K562 (cell line): ENCODE measurements at regions not wholly inside any gene's neighbourhood (a gene's known extent, or its start where the extent isn't known, plus 50 kb on each side); places are given as distances from the start of the nearest gene placed in this dataset.

Source experiments
- ATAC-seq: fragments of 200-7000 bp; cut with Tn5 transposase; 3 replicates; pipeline ENCODE4 v1.9.1; 2020; ENCODE audit warnings: moderate library complexity
- BruUV-seq: library from RNA; stranded (reverse); fragments of 400-500 nt; replicated peaks from 2 replicates; lab custom pipeline; 2021; lab: Mats Ljungman, UMichigan
- CTCF ChIA-PET: fragments of 300-600 bp; formaldehyde crosslinking; extraction: SDS; loops from one replicate; lab custom pipeline; 2021; ENCODE audit warnings: low intra/inter-chr PET ratio; lab: Yijun Ruan, JAX
- POLR2A ChIA-PET: fragments of 300-600, 350-650 bp; sonication (Branson Sonifier 250); formaldehyde crosslinking; extraction: SDS; loops from one replicate; lab custom pipeline; 2021; ENCODE audit warnings: antibody characterized with exemption, inconsistent platforms; lab: Yijun Ruan, JAX
- DNase-seq, 4 experiments: peaks; one replicate each; pipeline versions ENCODE4 v3.0.0 to v3.0.0-alpha.2; 2011 to 2018; ENCODE audit warnings: low spot score in 3 of 4, mixed read lengths in 3 of 4; ENCODE audit errors: extremely low read depth in 1 of 4
- FAIRE-seq: peaks from 2 replicates; lab custom pipeline; 2011; peaks lifted over from hg19 to GRCh38; lab: Jason Lieb, UNC
- H2AFZ ChIP-seq: 2 replicates; pipeline ENCODE4 v1.6.0; 2011; ENCODE audit warnings: low read depth, low read length, control low read depth, inconsistent platforms
- H3K27ac ChIP-seq: fragments of 200-600 bp; 3 replicates; pipeline ENCODE4 v1.8.0; 2011; ENCODE audit warnings: low read depth, mild to moderate bottlenecking, control low read depth, inconsistent platforms, low read length, moderate library complexity, mixed read lengths; ENCODE audit errors: extremely low read depth
- H3K27me3 ChIP-seq, 2 experiments: fragments of 300-600 bp in 1 of 2; 2 replicates in 1 of 2; 3 replicates in 1 of 2; pipeline versions ENCODE4 v1.6.0 to v1.8.0; 2011; ENCODE audit warnings: inconsistent platforms in 2 of 2, low read length in 2 of 2, mild to moderate bottlenecking in 1 of 2, mixed read lengths in 1 of 2, moderate library complexity in 1 of 2; ENCODE audit not compliant: control insufficient read depth in 2 of 2, insufficient read depth in 2 of 2
- H3K36me3 ChIP-seq: fragments of 300-600 bp; 3 replicates; pipeline ENCODE4 v1.8.0; 2011; ENCODE audit warnings: mild to moderate bottlenecking, low read length, inconsistent platforms; ENCODE audit not compliant: control insufficient read depth, insufficient read depth
- H3K4me1 ChIP-seq, 2 experiments: fragments of 200-600 bp in 1 of 2; replicated peaks in 1 of 2; 2 replicates in 1 of 2; 3 replicates in 1 of 2; pipeline versions ENCODE4 v1.5.1 to v1.8.0; 2011; ENCODE audit warnings: inconsistent platforms in 2 of 2, low read length in 2 of 2, mild to moderate bottlenecking in 1 of 2, mixed read lengths in 1 of 2, moderate library complexity in 1 of 2; ENCODE audit not compliant: control insufficient read depth in 2 of 2, insufficient read depth in 2 of 2
- H3K4me2 ChIP-seq: 2 replicates; pipeline ENCODE4 v1.6.1; 2011; ENCODE audit warnings: low read length, control low read depth, inconsistent platforms, mixed read lengths; ENCODE audit not compliant: insufficient read depth
- H3K4me3 ChIP-seq: fragments of 200-600 bp; sonication (generic), shearing (Covaris generic); 2 replicates; pipeline ENCODE4 v1.5.1; 2016; ENCODE audit warnings: control low read depth, inconsistent platforms
- H3K79me2 ChIP-seq: fragments of 200-600 bp; 3 replicates; pipeline ENCODE4 v1.8.0; 2011; ENCODE audit warnings: low read length, inconsistent platforms; ENCODE audit not compliant: control insufficient read depth, insufficient read depth
- H3K9ac ChIP-seq, 2 experiments: 2 replicates each; pipeline versions ENCODE4 v1.6.0 to v1.6.1; 2011; ENCODE audit warnings: low read depth in 2 of 2, low read length in 2 of 2, control low read depth in 1 of 2, inconsistent platforms in 1 of 2, mild to moderate bottlenecking in 1 of 2, mixed read lengths in 1 of 2; ENCODE audit not compliant: insufficient read depth in 1 of 2
- H3K9me1 ChIP-seq: one replicate; pipeline ENCODE4 v1.6.0; 2011; ENCODE audit warnings: inconsistent platforms, mild to moderate bottlenecking, low read length, moderate library complexity; ENCODE audit not compliant: control insufficient read depth, insufficient read depth
- H3K9me3 ChIP-seq: replicated peaks from 2 replicates; pipeline ENCODE4 v1.5.1; 2011; ENCODE audit warnings: low read depth, low read length, inconsistent platforms; ENCODE audit not compliant: control insufficient read depth, insufficient read depth
- H4K20me1 ChIP-seq: replicated peaks from 2 replicates; pipeline ENCODE4 v1.6.1; 2011; ENCODE audit warnings: low read length, inconsistent platforms, mixed read lengths; ENCODE audit not compliant: control insufficient read depth, insufficient read depth
- FIP1L1 ChIP-seq: fragments of 200-400 bp; formaldehyde crosslinking; IDR thresholded peaks from 2 replicates; pipeline ENCODE4 v1.6.1; 2018; ENCODE audit warnings: mild to moderate bottlenecking, low read depth, low read length; ENCODE audit not compliant: poor library complexity, severe bottlenecking
- FOXK2 ChIP-seq, 2 experiments: fragments of 450-650 bp; IDR thresholded peaks in 1 of 2; conservative IDR thresholded peaks in 1 of 2; 2 replicates each; pipeline ENCODE4 v1.6.1; 2016; ENCODE audit warnings: low read depth in 2 of 2, mild to moderate bottlenecking in 1 of 2
- JUND ChIP-seq, 2 experiments: IDR thresholded peaks; 2 replicates in 1 of 2; 3 replicates in 1 of 2; pipeline ENCODE4 v1.6.1; 2011; ENCODE audit warnings: borderline replicate concordance in 2 of 2, low read depth in 2 of 2, low read length in 2 of 2, improper control_type of control experiment in 1 of 2, missing biosample characterization in 1 of 2, missing genetic modification characterization in 1 of 2, missing genetic modification reagents in 1 of 2
- KDM2B ChIP-seq: fragments of 250-450 bp; sonication (Bioruptor Pico); IDR thresholded peaks from 2 replicates; pipeline ENCODE4 v1.8.0; 2021; ENCODE audit warnings: mild to moderate bottlenecking, moderate library complexity
- NR2C2 ChIP-seq, 2 experiments: fragments of 200-800 bp in 1 of 2; sonication (Bioruptor generic) in 1 of 2; sonication (generic) in 1 of 2; formaldehyde crosslinking in 1 of 2; IDR thresholded peaks; 2 replicates each; pipeline versions ENCODE4 v1.6.1 to v1.8.0; 2016 to 2022; ENCODE audit warnings: mild to moderate bottlenecking in 1 of 2, missing compliant biosample characterization in 1 of 2, missing genetic modification characterization in 1 of 2, missing genetic modification reagents in 1 of 2
- SAP30 ChIP-seq: fragments of 200-600 bp; sonication (generic); IDR thresholded peaks from 2 replicates; pipeline ENCODE4 v1.6.1; 2012; ENCODE audit warnings: borderline replicate concordance, low read depth, mild to moderate bottlenecking, moderate library complexity, low read length, control low read depth, inconsistent platforms; ENCODE audit not compliant: insufficient read depth, poor library complexity, severe bottlenecking
- SOX6 ChIP-seq: fragments of 450-650 bp; IDR thresholded peaks from 2 replicates; pipeline ENCODE4 v1.6.1; 2014; ENCODE audit warnings: mild to moderate bottlenecking
- ZNF512 ChIP-seq: IDR thresholded peaks from 2 replicates; pipeline ENCODE4 v1.6.1; 2016; ENCODE audit warnings: missing genetic modification characterization, missing compliant biosample characterization
- WGBS: fragments of 100-300 bp; shearing (Covaris generic); methylation state at CpG from one replicate; pipeline ENCODE4 v1.1.6; 2016; ENCODE audit warnings: low coverage, mixed read lengths; ENCODE audit not compliant: insufficient coverage; ENCODE audit errors: missing lambda C conversion rate; 5-methylcytosine and 5-hydroxymethylcytosine counted together
- in situ Hi-C: fragments of 300-500 bp; cut with MboI; formaldehyde crosslinking; loops from 4 replicates; pipeline ENCODE4 v1.15.0; 2018; ENCODE audit warnings: inconsistent platforms, mixed read lengths
- intact Hi-C: fragments of 100-400 bp; cut with micrococcal nuclease; formaldehyde crosslinking; loops from 2 replicates; pipeline ENCODE4 v1.14.2; 2022
- TF ChIP-seq, protein P1 (sequence below): fragments of 450-650 bp; conservative IDR thresholded peaks from 2 replicates; pipeline ENCODE4 v1.6.1; 2016; ENCODE audit warnings: missing genetic modification characterization, low read depth, mild to moderate bottlenecking, control low read depth, missing compliant biosample characterization

- TF ChIP-seq, protein P1, sequence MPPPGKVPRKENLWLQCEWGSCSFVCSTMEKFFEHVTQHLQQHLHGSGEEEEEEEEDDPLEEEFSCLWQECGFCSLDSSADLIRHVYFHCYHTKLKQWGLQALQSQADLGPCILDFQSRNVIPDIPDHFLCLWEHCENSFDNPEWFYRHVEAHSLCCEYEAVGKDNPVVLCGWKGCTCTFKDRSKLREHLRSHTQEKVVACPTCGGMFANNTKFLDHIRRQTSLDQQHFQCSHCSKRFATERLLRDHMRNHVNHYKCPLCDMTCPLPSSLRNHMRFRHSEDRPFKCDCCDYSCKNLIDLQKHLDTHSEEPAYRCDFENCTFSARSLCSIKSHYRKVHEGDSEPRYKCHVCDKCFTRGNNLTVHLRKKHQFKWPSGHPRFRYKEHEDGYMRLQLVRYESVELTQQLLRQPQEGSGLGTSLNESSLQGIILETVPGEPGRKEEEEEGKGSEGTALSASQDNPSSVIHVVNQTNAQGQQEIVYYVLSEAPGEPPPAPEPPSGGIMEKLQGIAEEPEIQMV (tag) = no peak
Observed at GRCh38 chr13:99630269-99630898, 129.1 kb downstream of the TM9SF2 start (continued).

DNA sequence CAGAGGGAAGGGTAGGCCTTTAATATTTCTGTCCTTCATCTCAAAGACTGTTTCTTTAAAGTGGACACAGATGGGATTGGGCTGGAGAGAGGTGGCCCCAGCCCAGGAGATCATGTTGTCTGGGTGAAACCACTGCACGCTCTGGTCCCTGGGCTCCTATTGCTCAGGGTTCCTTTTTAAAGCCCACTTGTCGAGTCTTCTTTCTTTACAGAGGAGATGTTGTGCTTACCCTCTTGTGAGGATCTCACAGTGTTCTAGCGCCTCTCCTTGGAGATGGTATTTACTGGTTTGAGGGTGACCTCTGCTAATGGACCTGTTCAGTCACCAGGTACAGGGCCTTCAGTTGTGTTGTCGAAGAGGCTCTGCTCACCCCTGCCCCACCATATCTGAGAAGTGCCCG, 128.4 kb downstream of the TM9SF2 start:
- no TSS peak for BruUV-seq
- no peak overlapping the region for H3K4me2 ChIP-seq
- in situ Hi-C loops (no loop called here), intact Hi-C loops (no loop called here)
- no peaks in the 10 kb centered on the region; a peak in 1 of 5 replicates for H3K4me1 ChIP-seq
- H3K36me3 ChIP-seq = no peaks in the 10 kb centered on the region
- H3K9me3 ChIP-seq = no peaks in the 10 kb centered on the region
- FAIRE-seq (no peak), ATAC-seq (no peak), DNase-seq (no peak)
- no peak overlapping the region for H3K9ac ChIP-seq
- no peak overlapping the region for H2AFZ ChIP-seq
- WGBS = 29% methylated on average over 5 of the region's 5 CpGs
- no peaks in the 10 kb centered on the region for H3K79me2 ChIP-seq
- peaks cover 5% of the 10 kb centered on the region; the same call in 1 of the 2 replicates for H4K20me1 ChIP-seq
- no peak overlapping the region for H3K27ac ChIP-seq
- ChIA-PET CTCF (no interaction called here), POLR2A (no interaction called here)
- peaks cover 0 to 8% of the 10 kb centered on the region in 2 experiments; a peak in 1 of 5 replicates for H3K27me3 ChIP-seq
- no peak overlapping the region for H3K4me3 ChIP-seq
- no peaks in the 10 kb centered on the region for H3K9me1 ChIP-seq
- TF ChIP-seq SAP30 (no peak), SOX6 (no peak), NR2C2 (CRISPR knock-in tag; IDR thresholded peaks at IDR 0.05) (no peak), NR2C2 (tag; IDR thresholded peaks at IDR 0.05) (no peak), FIP1L1 (no peak), ZNF512 (tag) (no peak), JUND (IDR thresholded peaks at IDR 0.05; ENCODE audit: borderline replicate concordance, low read depth, low read length) (no peak), JUND (tag; IDR thresholded peaks at IDR 0.05; ENCODE audit: borderline replicate concordance, low read depth, low read length) (no peak), FOXK2 (conservative IDR thresholded peaks at IDR 0.05 in 1 of 2, IDR thresholded peaks at IDR 0.05 in 1 of 2; ENCODE audit: low read depth in 2 of 2) (no peak), KDM2B (CRISPR knock-in tag) (no peak)
